Rectal smooth muscle tissue (tissue), 1 donor: ENCODE measurements at regions not wholly inside any gene's neighbourhood (a gene's known extent, or its start where the extent isn't known, plus 50 kb on each side); places are given as distances from the start of the nearest gene placed in this dataset.
"Not testable (repeated sequence)": the region's sequence is repeated elsewhere in the genome, so short reads cannot be mapped to it uniquely, and the experiment has no call there.

ENCODE experiments used
- H3K27ac ChIP-seq: one replicate; pipeline ENCODE4 v1.7.0; 2013; ENCODE audit warnings: low read depth, low read length, inconsistent platforms
- H3K27me3 ChIP-seq: one replicate; pipeline ENCODE4 v1.7.0; 2013; ENCODE audit warnings: low read length; ENCODE audit not compliant: control insufficient read depth, insufficient read depth
- H3K36me3 ChIP-seq: one replicate; pipeline ENCODE4 v1.7.0; 2013; ENCODE audit warnings: low read length; ENCODE audit not compliant: control insufficient read depth, insufficient read depth
- H3K4me1 ChIP-seq: one replicate; pipeline ENCODE4 v1.7.0; 2013; ENCODE audit warnings: low read length; ENCODE audit not compliant: control insufficient read depth, insufficient read depth
- H3K4me3 ChIP-seq: one replicate; pipeline ENCODE4 v1.7.0; 2013; ENCODE audit warnings: low read length
- H3K9ac ChIP-seq: one replicate; pipeline ENCODE4 v1.7.0; 2013; ENCODE audit warnings: low read length

DNA sequence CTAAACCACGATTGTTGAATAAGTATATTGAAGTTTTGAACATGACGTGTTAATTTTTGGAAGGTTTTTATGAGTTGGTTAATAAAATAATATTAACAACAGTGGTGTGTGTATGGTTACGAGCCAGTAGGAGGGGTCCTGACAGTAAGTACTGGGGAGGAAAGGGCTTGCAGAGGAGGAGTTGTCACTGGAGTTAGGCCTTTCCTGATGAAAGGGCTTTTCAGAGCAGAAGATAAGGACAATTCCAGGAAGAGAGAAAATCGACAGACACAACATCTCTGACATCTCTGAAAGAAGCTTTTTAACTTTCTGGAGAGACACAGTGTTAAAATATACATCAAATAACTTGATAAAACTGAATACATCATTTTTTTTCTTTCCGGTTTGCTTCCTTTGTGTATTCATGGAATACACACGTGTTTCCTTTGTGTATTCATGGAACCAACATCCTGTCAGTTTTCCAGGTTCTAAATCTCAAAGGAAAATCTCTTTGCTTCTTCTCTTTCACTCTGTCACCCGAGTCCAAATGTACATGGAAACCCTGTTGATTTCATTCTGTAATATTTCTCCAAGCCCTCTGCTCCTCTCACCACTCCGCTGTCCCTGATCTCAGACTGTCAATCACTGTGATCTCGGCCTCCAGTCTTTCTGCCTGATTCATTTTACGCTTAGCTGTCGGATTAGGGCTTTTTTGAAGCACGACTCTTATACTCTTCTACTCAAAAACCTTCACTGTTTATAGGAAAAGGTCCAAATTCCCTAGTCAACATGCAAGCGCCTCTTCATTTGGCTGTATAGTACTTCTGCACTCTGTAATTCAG lies 374.4 kb downstream of the DLEU7 start:
- no peaks in the 10 kb centered on the region for H3K4me1 ChIP-seq
- H3K9ac ChIP-seq, result no peak overlapping the region
- H3K27ac ChIP-seq, result no peak overlapping the region
- H3K36me3 ChIP-seq, result no peaks in the 10 kb centered on the region
- H3K27me3 ChIP-seq, result no peaks in the 10 kb centered on the region
- H3K4me3 ChIP-seq, result no peak overlapping the region

DNA sequence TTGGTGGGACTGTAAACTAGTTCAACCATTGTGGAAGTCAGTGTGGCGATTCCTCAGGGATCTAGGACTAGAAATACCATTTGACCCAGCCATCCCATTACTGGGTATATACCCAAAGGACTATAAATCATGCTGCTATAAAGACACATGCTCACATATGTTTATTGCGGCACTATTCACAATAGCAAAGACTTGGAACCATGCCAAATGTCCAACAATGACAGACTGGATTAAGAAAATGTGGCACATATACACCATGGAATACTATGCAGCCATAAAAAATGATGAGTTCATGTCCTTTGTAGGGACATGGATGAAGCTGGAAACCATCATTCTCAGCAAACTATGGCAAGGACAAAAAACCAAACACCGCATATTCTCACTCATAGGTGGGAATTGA lies 370.4 kb downstream of the DLEU7 start:
- H3K4me3 ChIP-seq, H3K9ac ChIP-seq, H3K27me3 ChIP-seq, H3K4me1 ChIP-seq, H3K36me3 ChIP-seq, H3K27ac ChIP-seq: not testable (repeated sequence)

DNA sequence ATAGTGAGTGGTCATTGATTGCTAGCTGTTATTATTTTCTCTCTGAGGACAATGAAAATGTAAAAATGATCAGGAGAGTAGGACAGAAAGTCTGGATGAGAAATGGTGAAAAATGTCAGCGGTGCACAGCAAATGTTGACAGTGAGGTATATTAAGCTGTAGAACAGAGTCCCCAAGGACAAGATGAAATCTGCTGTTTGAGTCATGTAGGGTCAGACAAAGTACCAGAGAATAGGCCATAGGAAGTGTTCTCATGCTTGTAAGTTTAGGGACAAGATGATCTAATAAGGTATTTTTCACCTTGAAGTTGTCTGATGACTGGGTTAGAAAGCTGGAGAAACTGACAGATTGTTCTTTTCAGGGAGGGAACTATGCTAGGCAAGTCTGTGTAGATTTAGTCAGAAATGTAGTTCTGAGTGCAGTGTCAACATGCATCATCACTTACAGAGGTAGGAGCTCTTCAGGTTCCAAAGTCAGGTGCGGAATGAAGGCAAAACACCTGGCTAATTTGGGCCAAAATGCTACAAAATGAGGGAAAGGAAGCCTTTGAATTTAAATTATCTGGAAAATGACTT lies 369.3 kb downstream of the DLEU7 start:
- Histone ChIP-seq H3K27ac (no peak overlapping the region), H3K27me3 (no peaks in the 10 kb centered on the region), H3K4me3 (no peak overlapping the region), H3K36me3 (no peaks in the 10 kb centered on the region), H3K9ac (no peak overlapping the region), H3K4me1 (no peaks in the 10 kb centered on the region)

- Histone ChIP-seq H3K4me1 (no peaks in the 10 kb centered on the region), H3K27me3 (no peaks in the 10 kb centered on the region), H3K9ac (no peak overlapping the region), H3K36me3 (no peaks in the 10 kb centered on the region), H3K27ac (no peak overlapping the region), H3K4me3 (no peak overlapping the region)
These were observed 366.8 kb downstream of the DLEU7 start for GRCh38 chr13:50476577-50477285.

GRCh38 chr13:50481936-50482335 lies 361.6 kb downstream of the DLEU7 start:
- Histone ChIP-seq H3K27ac (no peak overlapping the region), H3K36me3 (no peaks in the 10 kb centered on the region), H3K4me3 (no peak overlapping the region), H3K27me3 (no peaks in the 10 kb centered on the region), H3K4me1 (no peaks in the 10 kb centered on the region), H3K9ac (no peak overlapping the region)

DNA sequence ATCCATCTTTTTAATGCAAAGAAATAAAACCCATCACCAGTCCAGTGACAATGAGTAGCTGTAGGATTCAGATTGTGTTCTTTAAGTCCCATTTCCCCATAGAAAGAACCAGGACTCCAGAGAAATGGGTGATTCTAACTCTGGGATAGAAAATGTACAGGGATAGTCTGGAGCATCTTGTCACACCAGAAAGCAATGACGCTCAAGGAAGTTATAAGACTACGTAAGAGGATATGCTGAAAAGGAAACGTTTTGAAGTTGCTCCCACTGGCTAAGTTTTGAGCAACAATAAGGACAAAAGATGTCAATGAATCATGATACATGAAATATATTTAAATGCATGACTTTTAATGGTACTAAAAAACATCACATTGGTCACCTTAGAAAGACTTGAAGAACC lies 360.1 kb downstream of the DLEU7 start:
- Histone ChIP-seq H3K27ac (no peak overlapping the region), H3K4me1 (no peaks in the 10 kb centered on the region), H3K4me3 (no peak overlapping the region), H3K9ac (no peak overlapping the region), H3K36me3 (no peaks in the 10 kb centered on the region), H3K27me3 (no peaks in the 10 kb centered on the region)

GRCh38 chr13:50484472-50485113 lies 358.9 kb downstream of the DLEU7 start:
- H3K4me1 ChIP-seq, result no peaks in the 10 kb centered on the region
- no peaks in the 10 kb centered on the region for H3K36me3 ChIP-seq
- no peaks in the 10 kb centered on the region for H3K27me3 ChIP-seq
- no peak overlapping the region for H3K9ac ChIP-seq
- no peak overlapping the region for H3K4me3 ChIP-seq
- no peak overlapping the region for H3K27ac ChIP-seq

DNA sequence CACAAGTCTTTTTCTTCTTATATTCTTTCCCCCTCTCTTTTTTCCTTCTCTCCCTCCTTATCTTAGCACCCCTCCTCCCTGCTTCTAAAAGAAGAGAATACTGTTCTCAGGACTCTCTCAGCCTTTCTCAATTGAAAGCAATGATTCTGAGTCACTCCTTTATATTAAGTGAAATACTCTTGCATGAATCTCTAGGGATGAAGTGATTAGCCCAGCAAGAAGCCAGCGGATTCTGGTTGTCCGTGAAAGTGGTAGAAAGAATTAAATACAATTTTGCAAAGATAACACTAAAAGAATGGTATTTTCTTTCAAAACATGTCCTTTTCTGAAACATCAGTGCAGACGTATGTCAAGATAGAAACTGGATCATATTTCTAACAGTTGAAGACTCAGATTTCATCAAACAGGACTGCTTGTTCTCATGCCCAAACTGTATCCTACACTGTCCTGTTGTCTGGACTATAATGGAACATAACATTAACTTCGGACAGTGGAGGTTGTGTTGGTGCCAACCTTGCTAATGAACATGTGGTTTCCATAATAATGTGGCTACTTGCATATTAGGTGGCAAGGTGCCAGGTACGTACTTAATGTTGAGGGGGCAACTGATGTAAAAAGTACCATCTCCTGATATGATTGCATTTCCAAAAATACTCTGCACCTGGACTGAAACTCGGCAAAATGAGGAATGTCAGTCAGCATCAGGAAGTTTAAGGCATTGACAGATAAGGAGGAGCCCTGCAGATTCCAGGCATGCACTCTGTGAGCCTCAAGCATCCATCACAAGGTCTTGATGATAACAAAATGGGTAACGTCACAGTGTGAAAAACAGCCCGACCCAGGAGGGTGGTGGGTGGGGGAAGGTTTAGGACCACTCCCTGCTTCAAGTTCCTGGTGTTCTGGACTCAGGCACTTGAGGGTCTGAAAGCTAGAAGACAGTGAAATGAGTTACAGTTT lies 357.2 kb downstream of the DLEU7 start:
- H3K27me3 ChIP-seq, result no peaks in the 10 kb centered on the region
- no peak overlapping the region for H3K4me3 ChIP-seq
- H3K27ac ChIP-seq, result no peak overlapping the region
- no peak overlapping the region for H3K9ac ChIP-seq
- H3K4me1 ChIP-seq, result no peaks in the 10 kb centered on the region
- no peaks in the 10 kb centered on the region for H3K36me3 ChIP-seq

- Histone ChIP-seq H3K27ac (no peak overlapping the region), H3K27me3 (no peaks in the 10 kb centered on the region), H3K4me1 (no peaks in the 10 kb centered on the region), H3K36me3 (no peaks in the 10 kb centered on the region), H3K9ac (no peak overlapping the region), H3K4me3 (no peak overlapping the region)
These were observed 349.8 kb downstream of the DLEU7 start for GRCh38 chr13:50493683-50494082.

GRCh38 chr13:50494138-50494537 lies 349.4 kb downstream of the DLEU7 start:
- H3K4me1 ChIP-seq, result no peaks in the 10 kb centered on the region
- H3K27ac ChIP-seq, result no peak overlapping the region
- no peaks in the 10 kb centered on the region for H3K27me3 ChIP-seq

DNA sequence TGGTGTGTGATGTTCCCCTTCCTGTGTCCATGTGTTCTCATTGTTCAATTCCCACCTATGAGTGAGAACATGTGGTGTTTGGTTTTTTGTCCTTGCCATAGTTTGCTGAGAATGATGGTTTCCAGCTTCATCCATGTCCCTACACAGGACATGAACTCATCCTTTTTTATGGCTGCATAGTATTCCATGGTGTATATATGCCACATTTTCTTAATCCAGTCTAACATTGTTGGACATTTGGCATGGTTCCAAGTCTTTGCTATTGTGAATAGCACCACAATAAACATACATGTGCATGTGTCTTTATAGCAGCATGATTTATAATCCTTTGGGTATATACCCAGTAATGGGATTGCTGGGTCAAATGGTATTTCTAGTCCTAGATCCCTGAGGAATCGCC lies 340.3 kb downstream of the DLEU7 start:
- not testable (repeated sequence) for H3K27me3 ChIP-seq, H3K36me3 ChIP-seq, H3K27ac ChIP-seq, H3K4me1 ChIP-seq, H3K9ac ChIP-seq, H3K4me3 ChIP-seq

More at GRCh38 chr13:50494138-50494537, 349.4 kb downstream of the DLEU7 start:
- H3K36me3 ChIP-seq, result no peaks in the 10 kb centered on the region
- H3K4me3 ChIP-seq, result no peak overlapping the region
- H3K9ac ChIP-seq, result no peak overlapping the region
